Forelimb muscle (tissue), 1 donor: ENCODE measurements at regions not wholly inside any gene's neighbourhood (a gene's known extent, or its start where the extent isn't known, plus 50 kb on each side); places are given as distances from the start of the nearest gene placed in this dataset.
"Not testable (repeated sequence)": the region's sequence is repeated elsewhere in the genome, so short reads cannot be mapped to it uniquely, and the experiment has no call there.

Experiments used
- DNase-seq: peaks from one replicate; pipeline ENCODE4 v3.0.0-alpha.2; 2013; ENCODE audit warnings: low read depth

- not testable (repeated sequence) for DNase-seq
Measured at GRCh38 chr1:195847957-195848875, 760.0 kb downstream of the KCNT2 start.

- DNase-seq, result no peak
Measured at GRCh38 chr1:195831789-195832188, 776.5 kb downstream of the KCNT2 start.

- no peak for DNase-seq
Measured at GRCh38 chr1:195828325-195828724, 779.9 kb downstream of the KCNT2 start.

GRCh38 chr1:195820925-195821324, 787.3 kb downstream of the KCNT2 start:
- no peak for DNase-seq

GRCh38 chr1:195806060-195806459, 802.2 kb downstream of the KCNT2 start:
- no peak for DNase-seq

DNA sequence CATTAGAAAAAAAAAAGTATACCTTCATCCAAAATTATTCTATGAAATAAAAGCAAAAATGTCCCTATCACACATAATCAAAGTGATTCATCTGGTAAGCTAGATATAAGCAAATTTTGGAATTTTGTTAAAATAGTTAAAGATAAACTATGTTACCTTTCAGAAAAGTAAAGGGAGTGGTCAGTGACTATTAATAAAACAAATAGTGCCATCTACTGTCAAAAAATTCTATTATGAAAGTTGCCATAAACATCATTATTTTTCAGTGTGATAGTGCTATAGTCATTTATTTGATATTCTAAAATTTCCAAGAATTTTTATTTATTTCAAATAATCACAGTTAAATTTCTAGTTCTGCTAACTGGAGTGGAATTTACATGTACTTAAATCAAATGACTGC, 803.7 kb downstream of the KCNT2 start:
- DNase-seq, result no peak

DNA sequence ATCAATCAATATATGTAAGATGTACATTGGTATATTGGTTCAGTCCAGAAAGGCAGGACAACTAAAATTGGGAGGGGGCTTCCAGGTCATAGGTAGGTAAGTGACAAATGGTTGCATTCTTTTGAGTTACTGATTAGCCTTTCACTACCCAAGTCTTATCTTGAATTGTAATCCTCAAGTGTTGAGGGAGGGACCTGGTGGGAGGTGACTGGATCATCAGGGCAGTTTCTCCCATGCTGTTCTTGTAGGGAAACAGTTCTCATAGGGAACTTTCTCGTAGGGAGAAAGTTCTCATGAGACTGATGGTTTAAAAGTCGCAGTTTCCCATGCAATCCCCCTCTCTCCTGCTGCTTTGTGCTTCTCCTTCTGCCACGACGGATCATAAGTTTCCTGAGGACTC, 809.2 kb downstream of the KCNT2 start:
- DNase-seq, result no peak

- no peak for DNase-seq
Measured at GRCh38 chr1:195794225-195794624, 814.0 kb downstream of the KCNT2 start.

DNA sequence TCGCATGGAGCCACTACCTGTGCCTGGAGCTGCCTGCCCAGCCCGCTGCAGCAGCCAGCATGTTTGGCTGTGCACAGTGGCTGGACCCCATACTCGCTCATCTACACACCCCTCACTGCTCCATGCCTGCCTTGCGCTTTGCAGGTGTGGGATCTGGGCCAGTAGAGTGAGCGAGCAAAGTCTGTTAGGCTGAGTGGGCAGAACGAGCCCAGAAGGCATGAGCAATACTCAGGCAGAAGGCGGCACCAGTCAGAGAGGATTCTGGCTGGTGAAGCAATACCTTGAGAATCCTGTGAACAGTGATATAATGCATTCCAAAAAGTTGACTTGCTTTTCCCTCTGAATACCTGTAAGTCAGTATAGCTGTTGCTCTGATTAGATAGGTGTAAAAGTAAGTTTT, 816.4 kb downstream of the KCNT2 start:
- no peak for DNase-seq

DNA sequence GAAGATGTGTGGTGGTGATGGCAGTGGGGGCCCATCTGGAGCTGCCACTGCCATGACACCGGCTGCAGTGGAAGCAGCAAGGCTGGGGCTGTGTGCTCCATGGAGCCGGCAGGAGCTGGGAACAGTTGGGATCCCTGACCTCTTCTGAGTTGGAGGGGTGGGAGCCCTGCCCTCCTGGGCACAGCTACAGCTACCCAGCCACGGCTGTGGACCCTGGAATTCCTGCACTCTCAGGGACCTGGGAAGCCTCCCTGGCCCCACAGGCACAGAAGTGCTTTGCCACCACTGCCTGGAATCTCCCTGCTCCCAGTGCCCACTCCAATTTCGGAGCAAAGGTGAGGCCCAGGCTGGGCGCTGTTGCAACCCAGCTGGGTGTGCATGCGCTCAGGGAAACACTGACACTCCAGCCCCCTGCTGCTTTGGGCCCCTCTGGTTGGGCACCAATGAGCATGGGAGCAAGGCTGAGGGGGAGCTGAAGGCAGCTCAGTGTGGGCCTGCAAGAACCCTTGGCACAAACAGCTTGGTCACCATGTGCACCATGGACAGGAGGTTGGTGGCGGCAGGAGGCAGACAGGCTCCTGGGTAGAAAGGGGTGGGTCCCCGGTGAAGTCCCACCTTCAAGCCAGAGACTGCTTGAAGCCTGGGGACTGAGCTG, 817.6 kb downstream of the KCNT2 start:
- no peak for DNase-seq

DNA sequence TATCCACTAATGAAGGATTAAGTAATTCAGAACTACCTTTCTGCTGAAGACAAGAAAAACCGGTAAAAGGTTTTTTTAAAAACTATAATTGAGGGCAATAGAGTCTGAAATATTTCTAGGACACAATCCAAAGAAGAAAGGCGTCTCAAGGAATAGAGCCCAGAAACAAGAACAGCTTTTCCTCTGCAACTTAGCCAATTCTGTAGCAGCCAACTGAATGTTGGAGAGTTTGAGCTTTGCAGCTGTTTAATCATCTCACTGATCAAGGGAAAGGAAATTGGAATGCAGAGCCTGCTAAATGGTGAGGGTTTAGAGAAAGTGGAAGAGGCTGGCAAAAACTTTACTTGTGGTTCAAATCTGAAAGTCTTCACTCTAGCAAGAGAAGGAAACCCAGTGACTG, 818.9 kb downstream of the KCNT2 start:
- peak; percentile 53 for DNase-seq

DNA sequence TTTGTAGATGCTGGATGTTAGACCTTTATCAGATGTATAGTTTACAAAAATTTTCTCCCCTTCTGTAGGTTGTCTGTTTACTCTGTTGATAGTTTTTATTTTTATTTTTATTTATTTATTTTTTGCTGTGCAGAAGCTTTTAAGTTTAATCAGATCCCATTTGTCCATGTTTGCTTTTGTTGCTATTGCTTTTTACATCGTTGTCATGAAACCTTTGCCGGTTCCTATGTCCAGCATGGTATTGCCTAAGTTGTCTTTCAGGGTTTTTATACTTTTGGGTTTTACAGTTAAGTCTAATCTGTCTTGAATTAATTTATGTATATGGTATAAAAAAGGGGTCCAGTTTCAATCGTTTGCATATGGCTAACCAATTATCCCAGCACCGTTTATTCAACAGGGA, 819.5 kb downstream of the KCNT2 start:
- no peak for DNase-seq

DNA sequence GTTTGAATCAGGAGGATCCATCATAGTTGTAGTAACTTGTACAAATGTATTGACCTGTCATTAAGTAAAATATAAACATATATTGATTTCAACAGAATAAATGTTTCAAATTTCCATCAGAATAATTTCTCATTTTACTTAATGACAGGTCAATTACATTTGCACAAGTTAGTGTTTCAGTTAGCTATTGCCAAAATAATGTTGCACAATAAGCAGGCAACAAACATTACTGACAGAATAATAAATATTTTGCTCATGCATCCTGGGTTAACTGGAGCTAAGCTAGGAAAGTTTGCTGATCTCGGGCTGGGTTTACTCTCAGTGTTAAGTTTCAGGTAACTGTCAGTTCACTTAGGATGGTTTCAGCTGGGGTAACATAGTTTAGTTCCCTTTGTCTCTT, 822.4 kb downstream of the KCNT2 start:
- no peak for DNase-seq

GRCh38 chr1:195773931-195774330, 834.3 kb downstream of the KCNT2 start:
- no peak for DNase-seq

DNA sequence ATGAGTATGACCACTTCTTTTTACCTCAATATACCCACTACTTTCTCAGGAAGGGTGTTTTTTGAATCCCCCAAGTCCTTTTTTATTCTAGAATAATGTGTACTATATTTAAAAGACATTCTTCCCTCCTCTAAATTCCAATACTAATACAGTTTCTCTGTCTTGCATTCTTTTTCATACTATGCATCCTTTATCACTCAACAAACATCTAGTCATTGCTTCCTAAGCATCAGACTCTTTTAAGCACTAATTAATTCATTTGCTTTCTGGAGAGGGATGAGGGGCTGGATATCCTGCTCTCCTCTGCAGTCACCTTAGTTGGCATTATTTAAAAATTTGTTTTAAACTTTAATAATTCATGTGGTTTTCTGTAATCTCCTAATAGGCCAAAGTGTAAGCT, 838.8 kb downstream of the KCNT2 start:
- DNase-seq, result no peak

- no peak for DNase-seq
Measured at GRCh38 chr1:195768936-195769335, 839.3 kb downstream of the KCNT2 start.

- DNase-seq, result no peak
Measured at GRCh38 chr1:195768377-195768776, 839.9 kb downstream of the KCNT2 start.

DNA sequence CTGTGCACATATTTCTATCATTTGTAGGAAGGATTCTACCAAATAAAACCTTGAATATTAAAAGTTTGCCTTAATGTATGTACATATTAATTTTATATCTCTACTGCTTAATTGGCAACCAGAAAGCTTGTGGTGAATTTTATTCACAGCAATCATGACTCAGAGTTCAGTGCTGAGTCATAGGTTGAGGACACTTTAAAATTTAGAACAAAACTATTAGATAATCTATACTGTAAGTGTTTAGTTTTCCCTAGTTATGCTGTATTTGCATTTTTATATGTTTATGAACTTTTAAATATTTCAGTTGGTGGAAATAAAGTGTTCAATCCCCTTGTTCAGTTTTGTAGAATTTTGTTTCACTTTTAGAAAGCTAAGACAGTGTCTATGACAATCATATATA, 841.5 kb downstream of the KCNT2 start:
- DNase-seq, result no peak

GRCh38 chr1:195765099-195765498, 843.1 kb downstream of the KCNT2 start:
- DNase-seq, result no peak

DNA sequence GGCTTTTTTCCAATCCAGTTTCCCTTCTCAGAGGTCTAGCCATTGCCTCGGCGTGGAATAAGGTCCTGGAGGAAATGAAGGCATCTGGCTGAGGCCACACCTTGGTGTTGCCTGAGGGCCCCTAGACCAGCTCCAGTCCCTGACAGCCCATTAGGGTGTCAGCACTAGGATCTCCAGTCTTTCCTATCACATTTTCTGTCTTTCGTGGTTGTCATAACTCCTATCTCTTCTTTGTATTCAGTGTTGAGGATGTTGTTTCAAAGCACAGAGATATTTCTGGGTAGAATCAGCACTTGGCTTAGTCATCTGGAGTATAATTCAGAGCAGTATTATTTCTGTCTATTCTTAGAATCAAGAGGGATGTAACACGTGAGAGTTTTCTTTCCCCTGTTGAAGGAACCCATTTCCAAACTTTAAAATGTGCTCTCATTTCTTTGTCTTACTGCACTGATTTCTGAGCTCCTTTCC, 844.3 kb downstream of the KCNT2 start:
- no peak for DNase-seq

DNA sequence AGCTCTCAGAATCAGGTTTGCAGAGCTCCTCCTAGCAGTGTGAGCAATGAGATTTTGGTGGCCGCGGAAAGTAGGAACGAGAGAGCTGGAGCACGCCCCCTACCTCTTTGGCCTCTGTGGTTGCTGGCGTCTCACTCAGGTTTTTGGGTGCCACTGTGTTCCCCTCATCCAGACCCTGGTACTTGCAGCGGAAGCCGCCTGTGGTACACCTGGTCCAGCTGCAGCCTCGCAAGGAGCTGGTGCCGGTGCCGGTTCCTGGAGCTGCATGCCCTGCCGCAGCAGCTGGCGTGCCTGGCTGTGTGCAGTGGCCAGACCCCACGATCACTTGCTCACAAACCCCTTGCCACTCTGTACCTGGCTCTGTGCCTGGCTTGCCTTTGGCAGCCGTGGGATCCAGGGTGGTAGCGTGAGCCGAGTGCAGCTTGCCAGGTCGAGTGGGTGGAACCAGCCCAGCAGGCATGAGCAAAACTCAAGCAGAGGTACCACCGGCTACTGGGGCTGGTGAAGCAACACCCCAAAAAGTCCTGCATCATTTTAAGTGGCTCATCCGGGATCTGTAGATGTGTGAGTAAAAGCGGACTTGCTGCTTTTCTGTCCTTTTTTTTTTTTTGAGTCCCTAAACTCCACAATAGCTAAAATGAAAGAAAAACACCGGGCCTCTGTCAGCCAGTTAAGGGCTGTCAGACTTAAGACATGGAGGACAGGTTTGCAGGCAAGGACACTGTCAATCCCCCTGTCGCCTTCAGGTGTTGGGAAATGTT, 844.9 kb downstream of the KCNT2 start:
- no peak for DNase-seq

- DNase-seq, result no peak
Measured at GRCh38 chr1:195761104-195761503, 847.1 kb downstream of the KCNT2 start.
